Ovary (tissue), 7 donors: ENCODE measurements at regions not wholly inside any gene's neighbourhood (a gene's known extent, or its start where the extent isn't known, plus 50 kb on each side); places are given as distances from the start of the nearest gene placed in this dataset.

ENCODE experiments used
- DNase-seq, 5 donors: peaks; one replicate each; pipeline ENCODE4 v3.0.0-alpha.2; 2019 to 2020
- H3K27ac ChIP-seq, 2 donors: fragments of 200-600 bp; one replicate each; pipeline versions ENCODE4 v1.5.1 to v1.8.0; 2019 to 2022
- H3K27me3 ChIP-seq: fragments of 200-600 bp; one replicate; pipeline ENCODE4 v1.8.0; 2022
- H3K36me3 ChIP-seq: fragments of 200-600 bp; sonication (generic); one replicate; pipeline ENCODE4 v1.5.1; 2019
- H3K4me1 ChIP-seq: one replicate; pipeline ENCODE4 v1.8.1; 2013; ENCODE audit warnings: mild to moderate bottlenecking, moderate library complexity; ENCODE audit not compliant: insufficient read depth
- H3K4me3 ChIP-seq: fragments of 200-600 bp; sonication (generic); one replicate; pipeline ENCODE4 v1.5.1; 2017
- H3K9me3 ChIP-seq, 2 donors: fragments of 200-600 bp in 1 of 2; sonication (generic) in 1 of 2; one replicate each; pipeline versions ENCODE4 v1.5.1 to v1.8.1; 2013 to 2019; ENCODE audit warnings: mild to moderate bottlenecking in 1 of 2, moderate library complexity in 1 of 2
- EP300 ChIP-seq: sonication (generic); formaldehyde crosslinking; IDR thresholded peaks from one replicate; pipeline ENCODE4 v1.6.1; 2017; ENCODE audit warnings: antibody characterized with exemption
- POLR2A ChIP-seq: fragments of 450-650 bp; IDR thresholded peaks from one replicate; pipeline ENCODE4 v1.6.1; 2017; ENCODE audit warnings: antibody characterized with exemption, mild to moderate bottlenecking, moderate library complexity
- WGBS, 3 donors: extraction: QIAGEN DNeasy Blood & Tissue Kit in 1 of 3; methylation state at CpG; one replicate each; pipeline versions ENCODE4 v1.1.5 to v1.1.7; 2013 to 2017; 5-methylcytosine and 5-hydroxymethylcytosine counted together
- intact Hi-C, 4 donors: fragments of 100-400 bp; cut with DNase I; formaldehyde crosslinking; loops; one replicate each; pipeline versions ENCODE4 v1.11.0 to v1.15.1; 2022 to 2023
- TF ChIP-seq, protein P1 (sequence below), 3 donors: fragments of 450-650 bp in 2 of 3; fragments of 200-600 bp in 1 of 3; IDR thresholded peaks; one replicate each; pipeline versions ENCODE4 v1.5.1 to v1.8.0; 2016 to 2022; ENCODE audit warnings: antibody characterized with exemption in 3 of 3, mild to moderate bottlenecking in 1 of 3
- donor health status: DM: no; HTN: no; CAD: no; lungs with moderate emphysema.
- donor health status: DM: no; HTN: no; CAD: no.
- donor health status: Bipolar disorder and iron deficiency.
- donor health status: DM: no; HTN: no; CAD: no.
- donor health status: DM: yes; HTN: yes; CAD: no.

DNA sequence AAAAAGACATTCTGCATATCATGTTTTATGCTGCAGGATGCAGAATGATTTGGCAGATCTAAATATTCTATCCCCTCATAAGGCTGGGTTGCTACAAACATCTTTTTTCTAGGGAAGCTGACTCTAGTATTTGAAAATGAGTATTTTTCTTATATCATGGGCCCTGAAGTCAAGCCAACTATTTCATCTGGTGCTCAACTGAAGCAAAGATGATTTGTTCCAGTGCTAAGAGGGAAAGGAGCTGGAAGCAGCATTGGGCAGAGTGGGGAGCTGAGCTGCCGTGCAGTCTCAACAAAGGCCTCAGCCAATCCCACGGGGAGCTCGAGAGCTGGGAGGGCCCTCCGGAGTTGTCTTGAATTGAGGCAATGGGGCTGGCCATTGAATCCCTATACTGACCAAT, 155.3 kb upstream of the SLCO3A1 start:
- intact Hi-C loops: no loop called here
- DNase-seq: no peak
- H3K4me3 ChIP-seq: no peak overlapping the region
- H3K36me3 ChIP-seq: no peaks in the 10 kb centered on the region
- peaks cover 3% of the 10 kb centered on the region for H3K4me1 ChIP-seq
- 75 to 80% (median 79%) methylated on average over 4 of the region's 4 CpGs for WGBS, 3 donors
- no peak for TF ChIP-seq EP300
- TF ChIP-seq, protein P1, sequence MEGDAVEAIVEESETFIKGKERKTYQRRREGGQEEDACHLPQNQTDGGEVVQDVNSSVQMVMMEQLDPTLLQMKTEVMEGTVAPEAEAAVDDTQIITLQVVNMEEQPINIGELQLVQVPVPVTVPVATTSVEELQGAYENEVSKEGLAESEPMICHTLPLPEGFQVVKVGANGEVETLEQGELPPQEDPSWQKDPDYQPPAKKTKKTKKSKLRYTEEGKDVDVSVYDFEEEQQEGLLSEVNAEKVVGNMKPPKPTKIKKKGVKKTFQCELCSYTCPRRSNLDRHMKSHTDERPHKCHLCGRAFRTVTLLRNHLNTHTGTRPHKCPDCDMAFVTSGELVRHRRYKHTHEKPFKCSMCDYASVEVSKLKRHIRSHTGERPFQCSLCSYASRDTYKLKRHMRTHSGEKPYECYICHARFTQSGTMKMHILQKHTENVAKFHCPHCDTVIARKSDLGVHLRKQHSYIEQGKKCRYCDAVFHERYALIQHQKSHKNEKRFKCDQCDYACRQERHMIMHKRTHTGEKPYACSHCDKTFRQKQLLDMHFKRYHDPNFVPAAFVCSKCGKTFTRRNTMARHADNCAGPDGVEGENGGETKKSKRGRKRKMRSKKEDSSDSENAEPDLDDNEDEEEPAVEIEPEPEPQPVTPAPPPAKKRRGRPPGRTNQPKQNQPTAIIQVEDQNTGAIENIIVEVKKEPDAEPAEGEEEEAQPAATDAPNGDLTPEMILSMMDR (IDR thresholded peaks at IDR 0.05): no peak
- no peak for TF ChIP-seq POLR2A
- H3K27me3 ChIP-seq: no peaks in the 10 kb centered on the region
- no peak overlapping the region for H3K27ac ChIP-seq
- H3K9me3 ChIP-seq: no peaks in the 10 kb centered on the region

DNA sequence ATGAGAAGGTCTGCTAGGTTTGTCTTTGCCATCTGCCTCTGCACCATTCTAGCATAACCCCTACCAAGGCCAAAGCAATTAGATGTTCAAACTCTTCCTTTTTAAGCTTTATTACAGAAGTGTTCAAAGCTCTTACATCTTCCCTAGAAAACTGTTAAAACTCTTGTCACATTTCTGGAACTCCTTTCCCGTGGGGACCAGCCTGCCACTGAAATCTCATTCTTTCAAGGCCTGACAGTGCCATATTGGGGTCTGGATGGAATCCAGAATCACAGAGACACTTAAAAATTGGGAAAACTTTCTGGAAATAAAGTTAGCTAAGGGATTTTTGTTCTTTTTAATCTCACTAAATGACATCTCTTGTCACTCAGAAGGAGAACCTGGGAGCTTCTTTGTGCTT, 153.8 kb upstream of the SLCO3A1 start:
- intact Hi-C loops: loop anchor here in 2 of 4 donors (10.0 kb wide), 2 partner anchors 155 to 375 kb away; partner anchors contain the start of gene SLCO3A1 (in 1 of the 2)
- DNase-seq: no peak
- Histone ChIP-seq H3K9me3 (no peaks in the 10 kb centered on the region), H3K27ac (no peak overlapping the region), H3K4me1 (no peaks in the 10 kb centered on the region), H3K36me3 (no peaks in the 10 kb centered on the region), H3K4me3 (no peak overlapping the region), H3K27me3 (no peaks in the 10 kb centered on the region)
- WGBS, 3 donors: 76 to 81% (median 78%) methylated on average over 1 of the region's 1 CpG
- TF ChIP-seq POLR2A (no peak), EP300 (no peak)
- TF ChIP-seq, protein P1 (IDR thresholded peaks at IDR 0.05): no peak

DNA sequence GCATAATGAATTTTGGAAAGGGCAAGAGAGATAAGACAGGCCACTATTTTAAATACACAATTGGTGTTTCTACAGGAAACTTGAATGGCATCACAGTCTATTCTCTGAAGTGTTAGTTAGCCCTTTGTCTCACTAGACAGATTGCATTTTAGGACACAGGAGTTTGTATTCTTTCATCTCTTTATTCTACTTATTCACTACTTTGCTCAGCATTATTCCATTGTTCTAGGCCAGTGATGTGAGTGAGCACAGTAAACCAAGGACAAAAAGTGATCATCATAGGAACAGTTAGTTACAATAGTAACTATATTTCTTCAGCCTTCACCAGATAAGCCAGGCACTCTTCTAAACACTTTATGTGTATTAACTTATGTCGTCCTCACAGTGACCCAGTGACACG, 150.2 kb upstream of the SLCO3A1 start:
- no peaks in the 10 kb centered on the region for H3K9me3 ChIP-seq
- no peak overlapping the region for H3K27ac ChIP-seq
- H3K36me3 ChIP-seq: no peaks in the 10 kb centered on the region
- no peaks in the 10 kb centered on the region for H3K27me3 ChIP-seq
- H3K4me3 ChIP-seq: no peak overlapping the region
- H3K4me1 ChIP-seq: no peaks in the 10 kb centered on the region
- DNase-seq: no peak
- TF ChIP-seq EP300: no peak
- TF ChIP-seq POLR2A: no peak
- TF ChIP-seq, protein P1 (IDR thresholded peaks at IDR 0.05): no peak
- intact Hi-C loops: loop anchor here in 2 of 4 donors (10.0 kb wide), 2 partner anchors 152 to 372 kb away; partner anchors contain the start of gene SLCO3A1 (in 1 of the 2)
- 85 to 88% (median 87%) methylated on average over 2 of the region's 2 CpGs for WGBS, 3 donors

DNA sequence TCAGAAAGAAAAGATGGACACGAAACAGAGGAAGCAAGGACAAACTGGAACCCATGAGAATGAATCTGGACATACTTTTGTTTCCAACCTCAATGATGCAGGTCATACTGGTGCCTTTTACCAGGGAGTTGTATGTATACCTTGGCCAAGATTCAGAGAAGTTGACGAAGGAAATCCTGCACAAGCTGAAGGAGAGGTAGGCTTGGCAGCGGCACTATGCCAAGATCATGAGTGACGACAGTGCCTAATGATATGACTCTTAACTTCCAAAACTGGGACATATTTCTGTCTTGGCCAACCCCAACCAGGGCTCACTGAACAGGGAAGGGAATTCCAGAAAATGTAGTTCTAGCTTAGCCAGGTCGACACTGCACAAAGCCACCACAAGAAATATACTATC, 149.2 kb upstream of the SLCO3A1 start:
- WGBS, 3 donors: 70 to 88% (median 79%) methylated on average over 5 of the region's 5 CpGs
- Histone ChIP-seq H3K36me3 (no peaks in the 10 kb centered on the region), H3K27me3 (no peaks in the 10 kb centered on the region), H3K4me1 (no peaks in the 10 kb centered on the region), H3K4me3 (no peak overlapping the region), H3K27ac (no peak overlapping the region), H3K9me3 (no peaks in the 10 kb centered on the region)
- DNase-seq: no peak
- TF ChIP-seq POLR2A (no peak), EP300 (no peak)
- TF ChIP-seq, protein P1 (IDR thresholded peaks at IDR 0.05): no peak
- intact Hi-C loops: loop anchor here in 2 of 4 donors (10.0 kb wide), 2 partner anchors 150 to 370 kb away; partner anchors contain the start of gene SLCO3A1 (in 1 of the 2)
